ENCODE measurements at regions not wholly inside any gene's neighbourhood (a gene's known extent, or its start where the extent isn't known, plus 50 kb on each side); places are given as distances from the start of the nearest gene placed in this dataset.

DNA sequence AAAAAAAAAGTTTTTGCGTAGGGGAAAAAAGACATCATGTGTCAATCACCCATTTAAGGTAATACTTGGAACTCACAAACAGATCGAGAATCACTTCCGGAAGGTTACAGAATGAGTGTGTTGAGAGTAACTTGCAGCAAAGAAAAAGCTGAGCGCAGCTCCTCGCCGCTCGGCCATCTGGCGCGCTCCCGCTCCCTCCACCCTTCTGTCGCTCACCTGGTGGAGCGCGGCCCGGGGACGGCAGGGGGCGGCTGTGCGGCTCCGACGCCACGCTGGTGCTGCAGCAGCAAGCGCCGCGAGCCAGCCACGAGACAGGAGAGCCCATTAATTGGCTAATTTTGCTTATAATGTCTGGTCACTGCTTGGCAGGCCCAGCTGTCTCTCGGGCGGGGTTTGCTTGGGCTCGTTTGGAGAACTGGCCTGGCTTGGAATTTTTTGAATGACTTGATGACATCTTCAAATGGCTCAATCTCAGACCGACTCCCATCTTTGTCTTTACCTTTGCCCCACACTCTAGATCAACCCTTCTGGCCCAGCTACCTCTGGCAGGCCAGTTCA is 601.8 kb downstream of the CCDC171 start:
- WGBS, result 11% methylated on average over 28 of the region's 28 CpGs
- Histone ChIP-seq H3K9me3 (ENCODE audit: control insufficient read depth in 4 of 4, low read length in 3 of 4) (no peaks in the 10 kb centered on the region), H3K4me3 (ENCODE audit: low read depth in 1 of 3, low read length in 3 of 3) (no peak overlapping the region), H3K36me3 (ENCODE audit: control insufficient read depth in 4 of 4, insufficient read depth in 3 of 4, low read depth in 1 of 4, low read length in 3 of 4) (no peaks in the 10 kb centered on the region), H3K4me1 (ENCODE audit: control insufficient read depth in 4 of 4, insufficient read depth in 4 of 4, low read length in 3 of 4) (peaks cover 0 to 3% (median 0%) of the 10 kb centered on the region in 4 donors), H3K9ac (ENCODE audit: low read depth in 1 of 2, low read length in 2 of 2) (no peak overlapping the region), H3K27me3 (ENCODE audit: control insufficient read depth in 4 of 4, insufficient read depth in 4 of 4, low read length in 3 of 4) (peaks cover 0 to 3% (median 0%) of the 10 kb centered on the region in 4 donors), H3K27ac (ENCODE audit: low read depth in 1 of 2, low read length in 2 of 2) (no peak overlapping the region)
- TF ChIP-seq RAD21 (IDR thresholded peaks at IDR 0.05), result peak in 1 of 2 donors; percentile 31
- TF ChIP-seq NR2F2 (IDR thresholded peaks at IDR 0.05), result no peak
- DNase-seq (ENCODE audit: low spot score), result peak; percentile 42

DNA sequence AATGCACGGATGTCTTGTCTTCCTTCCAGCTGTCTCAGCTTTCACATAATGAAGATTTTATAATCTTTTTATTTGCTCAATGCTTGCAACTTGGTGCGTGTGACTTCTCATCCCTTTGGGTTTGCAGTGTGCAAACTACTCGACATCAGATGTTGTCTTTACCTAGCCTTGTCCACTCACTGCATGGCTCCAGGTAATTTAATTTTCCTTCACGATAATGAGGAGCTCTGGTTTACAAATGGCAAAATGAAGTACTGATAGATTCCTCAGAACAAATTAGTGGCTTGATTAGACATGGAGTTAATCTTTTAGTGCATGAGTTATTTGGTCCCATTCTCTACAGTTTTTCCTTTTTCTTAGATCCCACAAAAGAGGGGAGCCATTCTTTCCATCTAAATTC is 603.0 kb downstream of the CCDC171 start:
- Histone ChIP-seq H3K4me1 (ENCODE audit: control insufficient read depth in 4 of 4, insufficient read depth in 4 of 4, low read length in 3 of 4) (peaks cover 0 to 3% (median 0%) of the 10 kb centered on the region in 4 donors), H3K4me3 (ENCODE audit: low read depth in 1 of 3, low read length in 3 of 3) (no peak overlapping the region), H3K36me3 (ENCODE audit: control insufficient read depth in 4 of 4, insufficient read depth in 3 of 4, low read depth in 1 of 4, low read length in 3 of 4) (no peaks in the 10 kb centered on the region), H3K9ac (ENCODE audit: low read depth in 1 of 2, low read length in 2 of 2) (no peak overlapping the region), H3K9me3 (ENCODE audit: control insufficient read depth in 4 of 4, low read length in 3 of 4) (no peaks in the 10 kb centered on the region), H3K27me3 (ENCODE audit: control insufficient read depth in 4 of 4, insufficient read depth in 4 of 4, low read length in 3 of 4) (peaks cover 0 to 3% (median 0%) of the 10 kb centered on the region in 4 donors), H3K27ac (ENCODE audit: low read depth in 1 of 2, low read length in 2 of 2) (no peak overlapping the region)
- TF ChIP-seq SP1 (IDR thresholded peaks at IDR 0.05) (no peak), FOXA1 (IDR thresholded peaks at IDR 0.05) (no peak), EGR1 (IDR thresholded peaks at IDR 0.05; ENCODE audit: low read depth in 2 of 2) (no peak), NR2F2 (IDR thresholded peaks at IDR 0.05) (no peak), YY1 (IDR thresholded peaks at IDR 0.05) (no peak), RAD21 (IDR thresholded peaks at IDR 0.05) (no peak)
- TF ChIP-seq, protein P1, sequence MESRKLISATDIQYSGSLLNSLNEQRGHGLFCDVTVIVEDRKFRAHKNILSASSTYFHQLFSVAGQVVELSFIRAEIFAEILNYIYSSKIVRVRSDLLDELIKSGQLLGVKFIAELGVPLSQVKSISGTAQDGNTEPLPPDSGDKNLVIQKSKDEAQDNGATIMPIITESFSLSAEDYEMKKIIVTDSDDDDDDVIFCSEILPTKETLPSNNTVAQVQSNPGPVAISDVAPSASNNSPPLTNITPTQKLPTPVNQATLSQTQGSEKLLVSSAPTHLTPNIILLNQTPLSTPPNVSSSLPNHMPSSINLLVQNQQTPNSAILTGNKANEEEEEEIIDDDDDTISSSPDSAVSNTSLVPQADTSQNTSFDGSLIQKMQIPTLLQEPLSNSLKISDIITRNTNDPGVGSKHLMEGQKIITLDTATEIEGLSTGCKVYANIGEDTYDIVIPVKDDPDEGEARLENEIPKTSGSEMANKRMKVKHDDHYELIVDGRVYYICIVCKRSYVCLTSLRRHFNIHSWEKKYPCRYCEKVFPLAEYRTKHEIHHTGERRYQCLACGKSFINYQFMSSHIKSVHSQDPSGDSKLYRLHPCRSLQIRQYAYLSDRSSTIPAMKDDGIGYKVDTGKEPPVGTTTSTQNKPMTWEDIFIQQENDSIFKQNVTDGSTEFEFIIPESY (IDR thresholded peaks at IDR 0.05), result no peak
- no peak for DNase-seq (ENCODE audit: low spot score)
- WGBS, result 90% methylated on average over 4 of the region's 4 CpGs

DNA sequence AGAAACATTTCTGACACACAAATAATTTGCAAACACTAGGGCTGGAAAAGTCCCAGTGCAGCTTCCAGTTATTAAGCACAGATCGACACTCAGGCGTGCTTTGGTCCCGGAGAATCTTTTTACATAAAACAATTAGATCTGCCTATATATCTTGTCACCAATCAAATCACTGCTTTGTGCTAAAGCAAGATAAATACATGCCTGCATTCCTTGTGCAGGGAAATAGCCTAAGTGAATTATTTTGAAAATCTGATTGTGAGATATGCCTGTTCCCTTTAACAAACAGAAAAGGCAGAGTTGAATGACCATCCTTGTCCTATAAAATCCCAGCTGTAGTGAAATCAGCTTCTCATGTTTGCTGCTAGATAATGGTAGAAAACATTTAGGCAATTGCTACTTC is 604.4 kb downstream of the CCDC171 start:
- 96% methylated on average over 3 of the region's 3 CpGs for WGBS
- no peak for DNase-seq (ENCODE audit: low spot score)
- no peak overlapping the region for H3K27ac ChIP-seq (ENCODE audit: low read depth in 1 of 2, low read length in 2 of 2)
- H3K4me3 ChIP-seq (ENCODE audit: low read depth in 1 of 3, low read length in 3 of 3), result no peak overlapping the region
- H3K4me1 ChIP-seq (ENCODE audit: control insufficient read depth in 4 of 4, insufficient read depth in 4 of 4, low read length in 3 of 4), result peaks cover 0 to 3% (median 0%) of the 10 kb centered on the region in 4 donors
- peaks cover 0 to 3% (median 0%) of the 10 kb centered on the region in 4 donors for H3K27me3 ChIP-seq (ENCODE audit: control insufficient read depth in 4 of 4, insufficient read depth in 4 of 4, low read length in 3 of 4)
- no peaks in the 10 kb centered on the region for H3K9me3 ChIP-seq (ENCODE audit: control insufficient read depth in 4 of 4, low read length in 3 of 4)
- H3K36me3 ChIP-seq (ENCODE audit: control insufficient read depth in 4 of 4, insufficient read depth in 3 of 4, low read depth in 1 of 4, low read length in 3 of 4), result no peaks in the 10 kb centered on the region
- TF ChIP-seq FOXA2 (IDR thresholded peaks at IDR 0.05) (no peak), SP1 (IDR thresholded peaks at IDR 0.05) (no peak), GABPA (IDR thresholded peaks at IDR 0.05 in 1 of 2, conservative IDR thresholded peaks at IDR 0.05 in 1 of 2) (no peak), RXRA (IDR thresholded peaks at IDR 0.05) (no peak), JUND (IDR thresholded peaks at IDR 0.05) (no peak)
- TF ChIP-seq, protein P2, sequence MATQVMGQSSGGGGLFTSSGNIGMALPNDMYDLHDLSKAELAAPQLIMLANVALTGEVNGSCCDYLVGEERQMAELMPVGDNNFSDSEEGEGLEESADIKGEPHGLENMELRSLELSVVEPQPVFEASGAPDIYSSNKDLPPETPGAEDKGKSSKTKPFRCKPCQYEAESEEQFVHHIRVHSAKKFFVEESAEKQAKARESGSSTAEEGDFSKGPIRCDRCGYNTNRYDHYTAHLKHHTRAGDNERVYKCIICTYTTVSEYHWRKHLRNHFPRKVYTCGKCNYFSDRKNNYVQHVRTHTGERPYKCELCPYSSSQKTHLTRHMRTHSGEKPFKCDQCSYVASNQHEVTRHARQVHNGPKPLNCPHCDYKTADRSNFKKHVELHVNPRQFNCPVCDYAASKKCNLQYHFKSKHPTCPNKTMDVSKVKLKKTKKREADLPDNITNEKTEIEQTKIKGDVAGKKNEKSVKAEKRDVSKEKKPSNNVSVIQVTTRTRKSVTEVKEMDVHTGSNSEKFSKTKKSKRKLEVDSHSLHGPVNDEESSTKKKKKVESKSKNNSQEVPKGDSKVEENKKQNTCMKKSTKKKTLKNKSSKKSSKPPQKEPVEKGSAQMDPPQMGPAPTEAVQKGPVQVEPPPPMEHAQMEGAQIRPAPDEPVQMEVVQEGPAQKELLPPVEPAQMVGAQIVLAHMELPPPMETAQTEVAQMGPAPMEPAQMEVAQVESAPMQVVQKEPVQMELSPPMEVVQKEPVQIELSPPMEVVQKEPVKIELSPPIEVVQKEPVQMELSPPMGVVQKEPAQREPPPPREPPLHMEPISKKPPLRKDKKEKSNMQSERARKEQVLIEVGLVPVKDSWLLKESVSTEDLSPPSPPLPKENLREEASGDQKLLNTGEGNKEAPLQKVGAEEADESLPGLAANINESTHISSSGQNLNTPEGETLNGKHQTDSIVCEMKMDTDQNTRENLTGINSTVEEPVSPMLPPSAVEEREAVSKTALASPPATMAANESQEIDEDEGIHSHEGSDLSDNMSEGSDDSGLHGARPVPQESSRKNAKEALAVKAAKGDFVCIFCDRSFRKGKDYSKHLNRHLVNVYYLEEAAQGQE (IDR thresholded peaks at IDR 0.05), result no peak
- TF ChIP-seq, protein P3, sequence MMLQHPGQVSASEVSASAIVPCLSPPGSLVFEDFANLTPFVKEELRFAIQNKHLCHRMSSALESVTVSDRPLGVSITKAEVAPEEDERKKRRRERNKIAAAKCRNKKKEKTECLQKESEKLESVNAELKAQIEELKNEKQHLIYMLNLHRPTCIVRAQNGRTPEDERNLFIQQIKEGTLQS (IDR thresholded peaks at IDR 0.05), result no peak
- no peak overlapping the region for H3K9ac ChIP-seq (ENCODE audit: low read depth in 1 of 2, low read length in 2 of 2)

Data from liver (tissue), 7 donors.